Left ventricle myocardium superior (tissue), 1 donor: ENCODE measurements at regions not wholly inside any gene's neighbourhood (a gene's known extent, or its start where the extent isn't known, plus 50 kb on each side); places are given as distances from the start of the nearest gene placed in this dataset.
"Not testable (repeated sequence)": the region's sequence is repeated elsewhere in the genome, so short reads cannot be mapped to it uniquely, and the experiment has no call there.

Source experiments
- ATAC-seq: fragments of 200-7000 bp; cut with Tn5 transposase; one replicate; pipeline ENCODE4 v1.9.1; 2020; ENCODE audit warnings: mild to moderate bottlenecking, moderate library complexity
- DNase-seq: peaks from one replicate; pipeline ENCODE4 v3.0.0-alpha.2; 2020
- intact Hi-C: fragments of 100-400 bp; cut with micrococcal nuclease; formaldehyde crosslinking; loops from one replicate; pipeline ENCODE4 v1.11.0; 2022
- donor health status: DM: no; HTN: yes; CAD: no; lungs with severe emphysema.

- ATAC-seq (no peak), DNase-seq (no peak)
- intact Hi-C loops = no loop called here
These were observed 195.8 kb downstream of the MTHFS start for GRCh38 chr15:79700951-79701480.

- intact Hi-C loops = no loop called here
- no peak for ATAC-seq
These were observed 194.2 kb downstream of the MTHFS start for GRCh38 chr15:79702621-79703020.

GRCh38 chr15:79721256-79721655 lies 175.6 kb downstream of the MTHFS start:
- intact Hi-C loops = no loop called here
- DNase-seq = no peak
- no peak for ATAC-seq

More at GRCh38 chr15:79702621-79703020, 194.2 kb downstream of the MTHFS start:
- DNase-seq = no peak

- intact Hi-C loops = no loop called here
- DNase-seq (no peak), ATAC-seq (no peak)
These were observed 172.5 kb downstream of the MTHFS start for GRCh38 chr15:79724312-79724711.

GRCh38 chr15:79724804-79725203 lies 172.0 kb downstream of the MTHFS start:
- DNase-seq (no peak), ATAC-seq (no peak)
- intact Hi-C loops = no loop called here

GRCh38 chr15:79728867-79729266 lies 167.9 kb downstream of the MTHFS start:
- no peak for ATAC-seq
- intact Hi-C loops = no loop called here
- DNase-seq = no peak

- ATAC-seq (no peak), DNase-seq (no peak)
- intact Hi-C loops = no loop called here
These were observed 160.3 kb downstream of the MTHFS start for GRCh38 chr15:79736435-79737000.

GRCh38 chr15:79738143-79738542 lies 158.7 kb downstream of the MTHFS start:
- DNase-seq = no peak
- no peak for ATAC-seq
- intact Hi-C loops = no loop called here

GRCh38 chr15:79740561-79740960 lies 156.3 kb downstream of the MTHFS start:
- no peak for ATAC-seq

GRCh38 chr15:79743032-79743431 lies 153.8 kb downstream of the MTHFS start:
- ATAC-seq = no peak
- DNase-seq = no peak
- intact Hi-C loops = no loop called here

More at GRCh38 chr15:79740561-79740960, 156.3 kb downstream of the MTHFS start:
- intact Hi-C loops = no loop called here
- DNase-seq = no peak

- ATAC-seq, intact Hi-C loops, DNase-seq: not testable (repeated sequence)
These were observed 152.3 kb downstream of the MTHFS start for GRCh38 chr15:79744485-79744884.

- no peak for DNase-seq
- ATAC-seq = no peak
- intact Hi-C loops = no loop called here
These were observed 140.4 kb downstream of the MTHFS start for GRCh38 chr15:79756365-79756764.

- DNase-seq (no peak), ATAC-seq (no peak)
- intact Hi-C loops = no loop called here
These were observed 131.7 kb downstream of the MTHFS start for GRCh38 chr15:79765081-79765480.

GRCh38 chr15:79769069-79769481 lies 127.7 kb downstream of the MTHFS start:
- ATAC-seq (no peak), DNase-seq (no peak)
- intact Hi-C loops = no loop called here

- intact Hi-C loops = no loop called here
- ATAC-seq = no peak
- no peak for DNase-seq
These were observed 126.7 kb downstream of the MTHFS start for GRCh38 chr15:79769933-79770759.

GRCh38 chr15:79773128-79773527 lies 123.7 kb downstream of the MTHFS start:
- intact Hi-C loops = no loop called here
- no peak for ATAC-seq

GRCh38 chr15:79775821-79776220 lies 121.0 kb downstream of the MTHFS start:
- ATAC-seq (no peak), DNase-seq (no peak)
- intact Hi-C loops = no loop called here

More at GRCh38 chr15:79773128-79773527, 123.7 kb downstream of the MTHFS start:
- no peak for DNase-seq

- intact Hi-C loops = no loop called here
- ATAC-seq = no peak
- no peak for DNase-seq
These were observed 118.9 kb downstream of the MTHFS start for GRCh38 chr15:79777916-79778315.

- intact Hi-C loops = no loop called here
- ATAC-seq (no peak), DNase-seq (no peak)
These were observed 118.3 kb downstream of the MTHFS start for GRCh38 chr15:79778378-79778990.

GRCh38 chr15:79779746-79780145 lies 117.1 kb downstream of the MTHFS start:
- no peak for ATAC-seq
- intact Hi-C loops = no loop called here
- DNase-seq = no peak
